Kidney capillary endothelial cell (primary cell): ENCODE measurements at regions not wholly inside any gene's neighbourhood (a gene's known extent, or its start where the extent isn't known, plus 50 kb on each side); places are given as distances from the start of the nearest gene placed in this dataset.
A peak's percentile ranks its signal among the peaks of the same experiment; 100 is the strongest.

Source experiments
- DNase-seq: peaks from one replicate; pipeline ENCODE4 v3.0.0-alpha.2; 2018; ENCODE audit warnings: low spot score

DNA sequence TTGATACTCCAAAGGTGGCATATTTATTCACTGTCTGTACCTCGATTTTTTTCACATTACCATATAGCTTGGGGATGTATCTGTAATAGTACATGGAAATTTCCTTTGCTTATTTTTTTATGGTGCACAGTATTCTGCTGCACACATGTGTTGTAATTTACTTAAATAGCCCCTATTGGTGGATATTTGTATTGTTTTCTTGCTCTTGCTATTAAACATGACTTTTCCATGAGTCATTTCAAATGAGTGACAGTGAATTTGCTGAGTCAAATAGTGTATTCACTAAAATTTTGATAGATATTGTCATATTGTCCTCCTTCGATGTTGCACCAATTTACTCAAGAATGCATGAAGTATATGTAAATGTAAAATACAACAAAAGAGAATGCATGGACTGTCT is 122.7 kb upstream of the STEAP4 start:
- DNase-seq: peak; percentile 7

DNA sequence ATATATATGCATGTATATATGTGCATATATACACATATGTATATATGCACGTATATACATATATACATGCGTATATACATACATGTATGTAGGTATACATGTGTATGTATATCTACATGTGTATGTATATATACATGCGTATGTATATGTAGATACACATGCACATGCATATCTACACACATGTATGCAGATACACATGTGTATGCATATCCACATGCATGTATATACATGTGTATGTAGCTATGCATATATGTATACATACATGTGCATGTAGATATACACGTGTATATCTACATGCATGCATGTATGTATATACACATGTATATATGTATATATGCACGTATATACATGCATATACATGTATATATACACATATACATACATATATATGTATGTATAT is 95.8 kb upstream of the STEAP4 start:
- DNase-seq: no peak

- DNase-seq: peak; percentile 18
These were observed 94.4 kb upstream of the STEAP4 start for GRCh38 chr7:88401009-88401623.

- DNase-seq: no peak
These were observed 93.1 kb upstream of the STEAP4 start for GRCh38 chr7:88399696-88400240.

DNA sequence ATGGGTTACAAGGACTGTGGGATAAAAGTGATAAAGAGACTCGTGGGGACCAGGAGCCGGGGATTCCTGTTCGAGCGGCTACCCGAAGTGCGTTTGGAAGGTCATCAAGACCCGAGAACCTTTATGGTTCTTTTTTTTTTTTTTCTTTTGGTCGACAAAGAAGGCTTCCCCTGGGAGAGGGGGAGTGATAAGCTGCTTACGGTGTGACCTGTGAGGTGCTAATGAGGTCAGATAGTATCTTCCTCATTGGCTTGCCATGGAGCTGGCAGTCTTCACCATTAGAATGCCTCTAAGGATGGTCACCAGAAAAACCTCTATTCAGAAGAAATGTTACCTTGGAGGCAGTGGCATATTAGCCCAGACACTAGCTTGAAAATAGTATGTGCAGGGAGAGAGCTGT is 92.3 kb upstream of the STEAP4 start:
- DNase-seq: no peak

DNA sequence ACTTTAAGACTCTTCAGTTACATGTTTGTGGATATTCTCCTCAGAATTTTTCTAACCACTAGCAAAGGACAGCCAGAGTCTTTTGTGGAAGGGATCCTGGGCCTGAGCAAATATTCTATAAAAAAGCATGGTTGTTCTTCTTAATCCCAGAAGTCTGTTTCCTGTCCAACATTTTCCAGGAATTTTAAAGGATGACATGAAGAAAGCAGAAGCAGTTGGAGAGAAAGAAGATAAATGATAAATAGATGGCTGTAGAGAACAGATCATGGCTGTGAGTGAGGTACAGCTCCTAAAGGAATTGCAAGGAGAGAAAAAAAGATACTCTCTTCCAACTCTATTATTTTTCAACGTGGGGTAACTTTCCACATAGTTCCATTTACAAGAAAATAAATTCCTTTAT is 91.8 kb upstream of the STEAP4 start:
- DNase-seq: no peak

GRCh38 chr7:88396948-88397322 is 90.2 kb upstream of the STEAP4 start:
- no peak for DNase-seq

DNA sequence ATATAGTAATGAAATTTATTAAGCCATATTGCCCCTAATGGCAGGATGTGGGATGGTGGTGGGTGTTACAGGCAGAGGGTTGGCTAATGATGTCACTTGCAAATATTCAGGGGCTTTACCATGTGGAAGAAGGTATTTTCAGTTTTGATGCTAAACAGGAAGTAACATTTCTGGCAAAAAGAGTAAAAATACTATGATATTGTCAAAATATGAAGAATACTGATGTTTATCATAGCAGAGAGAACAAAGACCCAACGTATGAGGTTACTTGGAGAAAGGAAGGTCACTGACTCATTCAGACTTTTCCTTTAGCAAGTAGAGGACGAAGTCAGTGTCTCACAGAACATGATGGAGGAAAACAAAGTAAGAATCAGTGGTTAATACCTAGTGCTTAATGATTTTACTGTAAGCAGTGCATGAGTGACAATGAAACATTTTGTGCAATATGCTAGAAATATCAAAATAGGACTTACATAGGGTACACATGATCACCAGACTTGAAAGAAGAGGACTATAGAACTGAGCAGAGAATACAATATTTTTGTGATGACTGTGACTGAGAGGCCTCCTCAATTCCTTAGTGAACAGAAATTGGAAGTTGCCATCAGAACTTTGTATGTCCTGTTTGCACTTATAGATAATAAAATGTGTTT is 89.7 kb upstream of the STEAP4 start:
- DNase-seq: peak; percentile 51

GRCh38 chr7:88395715-88396114 is 89.0 kb upstream of the STEAP4 start:
- no peak for DNase-seq

DNA sequence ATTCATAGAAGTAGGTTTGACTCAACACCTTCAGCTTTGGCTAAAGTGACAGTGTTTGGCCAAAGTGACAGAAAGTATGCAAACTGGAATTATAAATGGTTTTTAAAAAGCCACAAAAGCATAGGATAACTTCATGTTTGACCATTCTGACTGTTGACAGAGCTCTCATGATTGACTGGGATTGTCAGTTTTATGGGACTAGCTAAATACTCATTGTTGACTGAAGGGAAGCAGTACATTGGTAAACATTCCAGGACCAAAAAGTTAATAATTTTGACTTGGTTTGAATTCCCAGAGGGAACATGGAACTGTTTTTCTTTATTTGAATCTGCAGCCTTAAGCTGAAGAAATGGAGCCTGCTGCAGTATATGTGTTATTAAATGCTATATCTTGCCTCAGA is 84.6 kb upstream of the STEAP4 start:
- no peak for DNase-seq

GRCh38 chr7:88387368-88387767 is 80.7 kb upstream of the STEAP4 start:
- no peak for DNase-seq

DNA sequence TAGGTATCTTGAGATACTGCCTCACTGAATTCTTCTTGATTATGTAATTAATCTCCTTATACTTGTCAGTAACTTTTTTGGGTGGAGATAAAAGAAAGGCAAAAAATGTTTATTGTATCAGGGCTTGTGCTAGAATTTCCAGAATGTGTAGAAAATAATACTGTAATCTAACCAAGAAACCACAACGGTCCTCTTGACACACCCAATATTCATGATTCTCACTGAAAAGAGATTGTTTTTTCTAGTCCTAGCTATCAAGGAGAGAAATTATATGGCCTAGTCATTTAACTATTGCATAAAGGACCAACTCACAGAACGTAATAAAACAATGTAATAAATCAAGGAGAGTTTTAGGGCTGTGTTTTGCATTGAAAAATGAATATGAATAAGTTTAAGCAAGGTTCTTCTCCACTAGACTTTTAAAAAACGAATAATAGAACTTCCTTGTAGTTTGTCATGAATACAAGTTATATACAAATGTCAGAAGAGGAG is 80.0 kb upstream of the STEAP4 start:
- DNase-seq: no peak

DNA sequence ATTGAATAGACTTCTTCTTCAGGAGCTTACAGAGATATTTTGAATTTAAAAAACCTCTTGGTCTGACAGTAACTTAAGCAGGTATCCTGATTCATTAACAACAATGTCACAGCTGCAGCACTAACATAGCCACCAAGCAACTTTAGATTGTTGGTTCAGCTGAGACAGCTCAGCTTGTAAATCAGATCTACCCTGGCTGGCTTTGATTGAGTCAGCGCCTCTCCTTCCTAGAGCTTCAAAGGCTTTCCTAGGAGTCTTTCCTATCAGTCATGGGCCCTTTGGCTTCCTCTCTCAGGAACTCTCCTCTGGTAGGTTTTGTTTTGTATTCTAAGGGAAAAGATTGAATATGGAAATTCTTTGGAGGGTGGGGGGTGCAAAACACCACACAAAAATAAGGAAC is 70.7 kb upstream of the STEAP4 start:
- peak; percentile 40 for DNase-seq

DNA sequence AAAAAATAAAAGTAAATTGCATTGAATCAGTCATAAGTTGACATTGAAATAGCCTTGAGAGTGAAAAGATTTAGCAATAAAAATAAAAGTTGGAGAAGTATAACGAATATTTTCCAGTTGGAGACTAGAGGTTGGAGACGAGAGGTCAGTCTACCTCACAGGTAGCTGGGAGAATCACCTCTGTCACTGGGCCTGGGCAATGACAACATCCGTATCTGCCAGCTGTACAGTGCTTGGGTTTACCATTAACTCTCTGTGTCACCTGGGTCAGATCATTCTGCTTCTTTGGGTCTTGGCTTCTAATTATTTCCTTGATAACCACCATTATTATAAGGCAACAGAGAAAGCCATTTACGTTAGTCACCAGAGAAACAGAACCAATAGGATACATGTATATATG is 62.0 kb upstream of the STEAP4 start:
- no peak for DNase-seq

GRCh38 chr7:88366845-88367244 is 60.2 kb upstream of the STEAP4 start:
- no peak for DNase-seq

- no peak for DNase-seq
These were observed 57.2 kb upstream of the STEAP4 start for GRCh38 chr7:88363869-88364268.

- no peak for DNase-seq
These were observed 56.6 kb upstream of the STEAP4 start for GRCh38 chr7:88363249-88363648.

- DNase-seq: no peak
These were observed 54.7 kb upstream of the STEAP4 start for GRCh38 chr7:88361357-88361756.

GRCh38 chr7:88358881-88359280 is 52.2 kb upstream of the STEAP4 start:
- DNase-seq: no peak

- DNase-seq: no peak
These were observed 51.8 kb upstream of the STEAP4 start for GRCh38 chr7:88358526-88358838.

- no peak for DNase-seq
These were observed 51.3 kb upstream of the STEAP4 start for GRCh38 chr7:88357781-88358525.

DNA sequence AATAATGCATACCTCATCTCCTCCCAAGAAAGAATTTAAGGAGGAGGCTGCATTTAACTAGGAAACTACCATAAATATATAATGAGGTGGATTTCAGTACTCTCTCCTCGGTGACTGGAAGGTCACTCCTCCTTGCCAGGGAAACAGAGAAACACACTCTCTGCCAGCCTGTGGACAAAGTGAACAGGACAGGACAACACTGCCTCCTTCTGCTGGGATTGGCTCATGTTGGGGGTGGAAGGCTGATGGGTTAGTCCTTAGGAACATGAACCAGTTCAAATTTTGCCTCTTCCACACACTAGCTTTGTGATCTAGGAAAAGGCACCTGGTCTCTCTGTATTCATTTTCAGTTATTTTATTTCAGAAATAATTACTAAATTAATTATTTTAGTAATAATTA is 50.6 kb upstream of the STEAP4 start:
- no peak for DNase-seq
